GM12873 (cell line): ENCODE measurements at regions not wholly inside any gene's neighbourhood (a gene's known extent, or its start where the extent isn't known, plus 50 kb on each side); places are given as distances from the start of the nearest gene placed in this dataset.

Experiments used
- CTCF ChIP-seq: IDR thresholded peaks from 2 replicates; pipeline ENCODE4 v1.5.1; 2012; ENCODE audit warnings: low read depth, mild to moderate bottlenecking, moderate library complexity, low read length, control low read depth; ENCODE audit not compliant: insufficient read depth; ENCODE audit errors: missing control alignments

GRCh38 chr11:81515566-81515965, 1218.1 kb downstream of the FAM181B start:
- no peak for TF ChIP-seq CTCF

GRCh38 chr11:81497202-81497804, 1236.4 kb downstream of the FAM181B start:
- peak; percentile 65 for TF ChIP-seq CTCF

GRCh38 chr11:81496601-81497000, 1237.1 kb downstream of the FAM181B start:
- no peak for TF ChIP-seq CTCF

- no peak for TF ChIP-seq CTCF
Observed at GRCh38 chr11:81495699-81496292, 1237.9 kb downstream of the FAM181B start.

- no peak for TF ChIP-seq CTCF
Observed at GRCh38 chr11:81494431-81494830, 1239.2 kb downstream of the FAM181B start.

GRCh38 chr11:81492923-81493445, 1240.7 kb downstream of the FAM181B start:
- no peak for TF ChIP-seq CTCF

- TF ChIP-seq CTCF: no peak
Observed at GRCh38 chr11:81487109-81487508, 1246.6 kb downstream of the FAM181B start.
